AG10803 (cell line): ENCODE measurements at regions not wholly inside any gene's neighbourhood (a gene's known extent, or its start where the extent isn't known, plus 50 kb on each side); places are given as distances from the start of the nearest gene placed in this dataset.

ENCODE experiments used
- DNase-seq: peaks from one replicate; pipeline ENCODE4 v3.0.0; 2010; ENCODE audit warnings: low read depth
- H3K4me3 ChIP-seq: 2 replicates; pipeline ENCODE4 v1.5.1; 2011; ENCODE audit warnings: mild to moderate bottlenecking, low read length, control low read depth
- TF ChIP-seq, protein P1 (sequence below): conservative IDR thresholded peaks from 2 replicates; pipeline ENCODE4 v1.5.1; 2011; ENCODE audit warnings: mild to moderate bottlenecking, low read length, control low read depth, inconsistent platforms

DNA sequence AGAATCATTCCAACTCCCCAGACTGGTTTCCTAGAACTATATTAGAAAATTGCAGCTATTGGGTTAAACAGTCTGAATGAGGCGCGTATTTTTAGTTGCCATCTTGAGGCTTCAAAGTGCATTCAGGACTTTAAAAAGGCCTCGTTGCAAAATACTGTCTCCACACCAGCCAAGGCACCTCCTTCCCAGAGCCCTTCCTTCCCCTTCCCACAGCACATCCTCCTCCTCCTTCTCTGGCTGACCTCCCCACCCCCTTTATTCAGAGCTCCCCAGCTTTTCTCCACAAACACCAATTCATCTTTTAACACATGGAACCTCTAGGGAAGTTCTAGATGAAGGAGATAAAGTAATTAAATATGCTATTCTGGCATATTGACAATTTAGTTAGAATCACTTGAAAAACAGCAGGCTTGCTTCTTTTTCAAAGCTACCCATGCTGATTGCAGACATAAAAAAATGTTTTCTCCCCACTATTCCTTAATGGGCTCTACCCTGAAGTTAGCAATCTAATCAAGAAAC lies 90.3 kb downstream of the RTP5 start:
- no peak for DNase-seq
- TF ChIP-seq, protein P1, sequence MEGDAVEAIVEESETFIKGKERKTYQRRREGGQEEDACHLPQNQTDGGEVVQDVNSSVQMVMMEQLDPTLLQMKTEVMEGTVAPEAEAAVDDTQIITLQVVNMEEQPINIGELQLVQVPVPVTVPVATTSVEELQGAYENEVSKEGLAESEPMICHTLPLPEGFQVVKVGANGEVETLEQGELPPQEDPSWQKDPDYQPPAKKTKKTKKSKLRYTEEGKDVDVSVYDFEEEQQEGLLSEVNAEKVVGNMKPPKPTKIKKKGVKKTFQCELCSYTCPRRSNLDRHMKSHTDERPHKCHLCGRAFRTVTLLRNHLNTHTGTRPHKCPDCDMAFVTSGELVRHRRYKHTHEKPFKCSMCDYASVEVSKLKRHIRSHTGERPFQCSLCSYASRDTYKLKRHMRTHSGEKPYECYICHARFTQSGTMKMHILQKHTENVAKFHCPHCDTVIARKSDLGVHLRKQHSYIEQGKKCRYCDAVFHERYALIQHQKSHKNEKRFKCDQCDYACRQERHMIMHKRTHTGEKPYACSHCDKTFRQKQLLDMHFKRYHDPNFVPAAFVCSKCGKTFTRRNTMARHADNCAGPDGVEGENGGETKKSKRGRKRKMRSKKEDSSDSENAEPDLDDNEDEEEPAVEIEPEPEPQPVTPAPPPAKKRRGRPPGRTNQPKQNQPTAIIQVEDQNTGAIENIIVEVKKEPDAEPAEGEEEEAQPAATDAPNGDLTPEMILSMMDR: no peak
- H3K4me3 ChIP-seq: no peak overlapping the region

DNA sequence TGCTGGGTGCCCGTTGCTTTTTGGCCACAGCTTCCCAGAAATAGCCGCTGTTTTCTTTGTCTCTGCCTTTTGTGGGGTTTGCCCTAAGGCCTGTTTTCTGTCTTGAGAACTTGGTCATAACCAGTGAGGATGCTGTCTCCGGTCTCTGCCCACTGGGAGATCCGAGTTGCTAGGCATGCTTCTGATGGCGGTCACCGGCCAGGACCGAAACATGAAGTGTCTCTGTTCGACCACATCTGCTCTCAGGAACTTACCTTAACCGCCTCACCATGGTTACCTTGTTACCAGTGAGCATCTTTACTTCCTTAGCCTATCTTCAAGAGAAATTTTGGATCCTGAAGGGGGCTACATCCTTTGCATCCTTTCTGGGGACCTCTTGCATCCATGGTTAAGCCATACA lies 91.9 kb downstream of the RTP5 start:
- no peak overlapping the region for H3K4me3 ChIP-seq
- TF ChIP-seq, protein P1: no peak

DNA sequence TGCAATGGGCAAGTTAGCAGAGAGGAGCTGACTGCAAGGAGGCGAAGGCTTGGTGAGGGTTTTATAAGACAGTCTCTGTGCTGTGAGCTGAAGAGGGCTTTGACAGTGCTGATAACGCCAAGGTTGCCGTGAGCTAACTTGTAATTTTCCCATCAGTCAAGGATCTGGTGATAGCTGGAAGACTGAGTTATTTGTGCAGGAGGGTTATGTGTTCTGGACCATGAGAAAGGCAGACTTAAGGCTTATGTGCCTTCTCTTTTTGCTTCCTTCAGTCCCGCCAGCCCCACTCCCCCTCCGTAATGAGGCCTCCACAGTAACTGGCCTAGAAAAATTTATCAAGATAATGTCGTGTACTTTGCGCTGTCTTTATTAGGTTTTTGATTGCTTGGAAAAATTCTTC lies 94.6 kb downstream of the RTP5 start:
- TF ChIP-seq, protein P1: no peak
- no peak for DNase-seq
- no peak overlapping the region for H3K4me3 ChIP-seq

More for the DNA sequence above, 91.9 kb downstream of the RTP5 start:
- DNase-seq: no peak

DNA sequence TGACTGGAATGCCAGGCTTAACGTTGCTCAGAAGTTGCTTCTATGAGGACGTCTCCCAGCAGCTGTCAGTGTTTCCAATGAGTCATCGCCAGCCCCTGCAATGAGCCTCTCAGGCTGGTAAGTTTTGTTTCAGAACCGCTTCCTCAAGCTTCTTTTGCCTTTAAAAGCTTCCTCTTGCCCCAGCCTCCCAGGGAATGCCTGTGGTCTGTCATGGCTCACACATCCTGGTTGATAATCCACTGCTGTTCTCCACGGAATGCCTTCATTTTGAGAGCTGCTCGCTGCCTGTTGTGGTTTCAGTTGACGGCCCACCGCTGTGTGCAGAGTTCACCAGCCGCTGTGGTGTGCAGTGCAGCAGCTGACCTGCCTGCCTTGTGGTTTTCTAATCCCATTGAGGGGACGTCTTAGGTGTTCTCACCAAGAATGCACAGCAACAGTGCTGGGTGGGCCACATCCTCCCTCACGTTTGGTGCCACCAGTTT lies 96.4 kb downstream of the RTP5 start:
- DNase-seq: peak; percentile 95
- H3K4me3 ChIP-seq: peak overlapping the region; percentile 41
- TF ChIP-seq, protein P1: no peak

DNA sequence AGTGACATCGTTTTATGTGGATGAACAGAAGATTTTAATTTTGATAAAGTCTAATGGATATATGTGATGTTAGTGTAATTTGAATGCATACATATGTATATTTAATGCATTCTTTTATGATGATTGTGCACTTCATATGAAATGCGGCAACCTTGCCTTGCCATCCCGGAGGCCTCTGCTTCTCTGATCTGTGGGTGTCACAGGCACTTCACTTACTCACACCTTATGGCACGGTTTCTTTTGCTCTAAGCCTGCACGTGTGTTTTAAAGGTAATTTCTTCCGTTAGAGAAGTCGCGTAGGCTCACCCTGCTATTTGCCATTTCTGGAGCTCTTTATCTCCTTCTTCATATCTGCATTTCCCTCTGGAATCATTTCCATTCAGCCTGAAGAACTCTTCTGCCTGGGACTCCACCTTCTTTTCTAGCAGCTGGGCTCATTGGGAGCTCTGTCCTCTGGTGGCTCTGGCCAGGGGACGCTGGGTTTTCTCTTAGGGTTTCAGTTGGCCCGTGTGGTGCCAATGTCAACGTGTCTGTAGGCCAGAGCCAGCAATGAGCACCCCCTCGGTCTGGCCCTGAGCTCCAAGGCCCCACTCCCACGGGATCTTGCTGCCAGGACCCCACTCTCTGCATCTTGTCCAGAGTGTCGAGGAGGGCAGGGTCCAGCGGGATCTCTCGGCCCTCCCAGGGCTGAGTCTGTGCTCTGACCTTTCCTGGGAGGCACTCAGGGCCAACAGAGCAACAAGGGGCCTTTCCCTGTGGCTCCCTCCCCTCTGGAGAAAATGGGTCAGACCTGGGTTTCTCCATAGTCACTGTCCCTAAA lies 97.3 kb downstream of the RTP5 start:
- H3K4me3 ChIP-seq: no peak overlapping the region
- TF ChIP-seq, protein P1: no peak

DNA sequence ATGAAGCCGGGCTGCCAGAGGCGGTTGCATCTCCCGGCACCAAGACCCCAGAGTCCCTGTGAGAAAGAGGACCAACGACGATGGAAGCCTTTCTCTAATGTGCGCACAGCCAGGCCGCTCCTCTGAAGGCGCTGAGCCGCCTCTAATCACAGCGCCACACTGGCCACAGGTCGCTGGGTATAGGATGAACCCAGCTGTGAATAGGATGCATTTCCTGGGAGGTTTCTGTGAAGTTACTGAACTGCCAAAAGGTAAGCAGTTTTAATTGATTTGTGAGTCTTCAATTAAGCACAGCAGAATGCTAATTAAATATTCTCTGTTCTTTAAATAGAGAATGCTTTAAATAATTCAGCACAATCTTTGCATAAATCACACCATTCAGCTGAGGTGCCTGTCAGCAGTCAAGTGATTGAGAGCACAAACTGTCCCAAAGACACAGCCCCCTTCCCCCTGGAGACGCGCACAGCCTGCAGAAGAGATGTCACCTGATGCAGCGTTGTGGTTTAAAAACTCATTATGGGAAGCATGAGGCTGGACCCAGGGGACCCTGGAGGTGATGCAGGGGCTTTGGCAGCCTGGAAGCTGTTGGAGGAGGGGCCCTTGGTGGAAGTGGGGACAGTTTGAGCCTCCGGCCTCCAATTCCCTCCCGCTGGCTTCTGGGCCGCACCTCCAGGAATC lies 98.1 kb downstream of the RTP5 start:
- H3K4me3 ChIP-seq: no peak overlapping the region
- DNase-seq: no peak
- TF ChIP-seq, protein P1: no peak

More for the DNA sequence above, 97.3 kb downstream of the RTP5 start:
- DNase-seq: no peak
